ENCODE measurements at regions not wholly inside any gene's neighbourhood (a gene's known extent, or its start where the extent isn't known, plus 50 kb on each side); places are given as distances from the start of the nearest gene placed in this dataset.

DNA sequence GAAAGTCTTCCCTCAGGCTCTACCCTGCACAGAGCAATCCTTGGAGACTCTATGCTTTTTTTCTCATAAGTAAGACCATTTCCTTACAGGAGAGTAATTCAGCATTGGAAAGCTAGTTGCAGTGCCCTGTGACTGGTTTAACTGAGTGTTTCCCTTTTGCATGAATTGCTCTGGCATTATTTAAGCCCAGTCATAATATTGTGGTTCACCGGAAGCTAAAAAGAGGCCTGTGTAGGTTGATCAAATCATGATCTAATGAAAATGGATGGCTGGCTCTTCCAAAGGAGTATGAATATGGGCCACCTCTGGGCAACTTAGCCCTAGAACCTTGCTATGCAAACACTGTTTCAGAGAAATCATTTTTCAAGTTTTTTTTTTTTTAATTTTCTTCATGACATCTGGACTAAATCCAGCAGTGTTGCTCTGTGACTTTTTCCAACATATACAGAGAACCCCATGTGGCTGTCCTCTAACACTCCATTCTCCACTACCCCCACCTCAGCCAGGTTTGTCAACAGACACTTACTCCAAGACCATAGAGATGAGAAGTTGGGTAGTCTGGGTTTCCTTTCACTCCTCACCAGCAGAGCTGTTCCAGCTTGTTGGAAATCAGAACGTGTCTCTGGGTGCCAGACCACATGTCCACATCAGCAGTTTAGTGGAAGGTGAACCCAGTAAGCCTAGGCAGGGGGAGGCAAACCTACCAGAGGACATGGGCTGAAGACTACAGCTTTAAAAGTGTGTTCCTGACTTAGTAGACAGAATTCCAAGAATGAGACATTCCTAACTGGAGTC is 175.2 kb upstream of the SLC14A2 start:
- TF ChIP-seq, protein P1, sequence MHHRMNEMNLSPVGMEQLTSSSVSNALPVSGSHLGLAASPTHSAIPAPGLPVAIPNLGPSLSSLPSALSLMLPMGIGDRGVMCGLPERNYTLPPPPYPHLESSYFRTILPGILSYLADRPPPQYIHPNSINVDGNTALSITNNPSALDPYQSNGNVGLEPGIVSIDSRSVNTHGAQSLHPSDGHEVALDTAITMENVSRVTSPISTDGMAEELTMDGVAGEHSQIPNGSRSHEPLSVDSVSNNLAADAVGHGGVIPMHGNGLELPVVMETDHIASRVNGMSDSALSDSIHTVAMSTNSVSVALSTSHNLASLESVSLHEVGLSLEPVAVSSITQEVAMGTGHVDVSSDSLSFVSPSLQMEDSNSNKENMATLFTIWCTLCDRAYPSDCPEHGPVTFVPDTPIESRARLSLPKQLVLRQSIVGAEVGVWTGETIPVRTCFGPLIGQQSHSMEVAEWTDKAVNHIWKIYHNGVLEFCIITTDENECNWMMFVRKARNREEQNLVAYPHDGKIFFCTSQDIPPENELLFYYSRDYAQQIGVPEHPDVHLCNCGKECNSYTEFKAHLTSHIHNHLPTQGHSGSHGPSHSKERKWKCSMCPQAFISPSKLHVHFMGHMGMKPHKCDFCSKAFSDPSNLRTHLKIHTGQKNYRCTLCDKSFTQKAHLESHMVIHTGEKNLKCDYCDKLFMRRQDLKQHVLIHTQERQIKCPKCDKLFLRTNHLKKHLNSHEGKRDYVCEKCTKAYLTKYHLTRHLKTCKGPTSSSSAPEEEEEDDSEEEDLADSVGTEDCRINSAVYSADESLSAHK (CRISPR knock-in tag; IDR thresholded peaks at IDR 0.05; ENCODE audit: borderline replicate concordance), result no peak
- TF ChIP-seq CAMTA2 (CRISPR knock-in tag; IDR thresholded peaks at IDR 0.05; ENCODE audit: borderline replicate concordance) (no peak), POLR2A (IDR thresholded peaks at IDR 0.05; ENCODE audit: insufficient read depth in 1 of 2, low read depth in 2 of 2, low read length in 2 of 2) (no peak), ZNF24 (IDR thresholded peaks at IDR 0.05) (no peak)
- TF ChIP-seq, protein P2, sequence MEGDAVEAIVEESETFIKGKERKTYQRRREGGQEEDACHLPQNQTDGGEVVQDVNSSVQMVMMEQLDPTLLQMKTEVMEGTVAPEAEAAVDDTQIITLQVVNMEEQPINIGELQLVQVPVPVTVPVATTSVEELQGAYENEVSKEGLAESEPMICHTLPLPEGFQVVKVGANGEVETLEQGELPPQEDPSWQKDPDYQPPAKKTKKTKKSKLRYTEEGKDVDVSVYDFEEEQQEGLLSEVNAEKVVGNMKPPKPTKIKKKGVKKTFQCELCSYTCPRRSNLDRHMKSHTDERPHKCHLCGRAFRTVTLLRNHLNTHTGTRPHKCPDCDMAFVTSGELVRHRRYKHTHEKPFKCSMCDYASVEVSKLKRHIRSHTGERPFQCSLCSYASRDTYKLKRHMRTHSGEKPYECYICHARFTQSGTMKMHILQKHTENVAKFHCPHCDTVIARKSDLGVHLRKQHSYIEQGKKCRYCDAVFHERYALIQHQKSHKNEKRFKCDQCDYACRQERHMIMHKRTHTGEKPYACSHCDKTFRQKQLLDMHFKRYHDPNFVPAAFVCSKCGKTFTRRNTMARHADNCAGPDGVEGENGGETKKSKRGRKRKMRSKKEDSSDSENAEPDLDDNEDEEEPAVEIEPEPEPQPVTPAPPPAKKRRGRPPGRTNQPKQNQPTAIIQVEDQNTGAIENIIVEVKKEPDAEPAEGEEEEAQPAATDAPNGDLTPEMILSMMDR (CRISPR knock-in tag; IDR thresholded peaks at IDR 0.05), result no peak
- TF ChIP-seq, protein P3, sequence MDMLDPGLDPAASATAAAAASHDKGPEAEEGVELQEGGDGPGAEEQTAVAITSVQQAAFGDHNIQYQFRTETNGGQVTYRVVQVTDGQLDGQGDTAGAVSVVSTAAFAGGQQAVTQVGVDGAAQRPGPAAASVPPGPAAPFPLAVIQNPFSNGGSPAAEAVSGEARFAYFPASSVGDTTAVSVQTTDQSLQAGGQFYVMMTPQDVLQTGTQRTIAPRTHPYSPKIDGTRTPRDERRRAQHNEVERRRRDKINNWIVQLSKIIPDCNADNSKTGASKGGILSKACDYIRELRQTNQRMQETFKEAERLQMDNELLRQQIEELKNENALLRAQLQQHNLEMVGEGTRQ (IDR thresholded peaks at IDR 0.05; ENCODE audit: low read depth, low read length), result no peak
- TF ChIP-seq, protein P3 (CRISPR knock-in tag; IDR thresholded peaks at IDR 0.05; ENCODE audit: borderline replicate concordance), result no peak
- TF ChIP-seq, protein P4, sequence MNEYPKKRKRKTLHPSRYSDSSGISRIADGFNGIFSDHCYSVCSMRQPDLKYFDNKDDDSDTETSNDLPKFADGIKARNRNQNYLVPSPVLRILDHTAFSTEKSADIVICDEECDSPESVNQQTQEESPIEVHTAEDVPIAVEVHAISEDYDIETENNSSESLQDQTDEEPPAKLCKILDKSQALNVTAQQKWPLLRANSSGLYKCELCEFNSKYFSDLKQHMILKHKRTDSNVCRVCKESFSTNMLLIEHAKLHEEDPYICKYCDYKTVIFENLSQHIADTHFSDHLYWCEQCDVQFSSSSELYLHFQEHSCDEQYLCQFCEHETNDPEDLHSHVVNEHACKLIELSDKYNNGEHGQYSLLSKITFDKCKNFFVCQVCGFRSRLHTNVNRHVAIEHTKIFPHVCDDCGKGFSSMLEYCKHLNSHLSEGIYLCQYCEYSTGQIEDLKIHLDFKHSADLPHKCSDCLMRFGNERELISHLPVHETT (CRISPR knock-in tag; conservative IDR thresholded peaks at IDR 0.05), result no peak
